Panc1 (cell line): ENCODE measurements at regions not wholly inside any gene's neighbourhood (a gene's known extent, or its start where the extent isn't known, plus 50 kb on each side); places are given as distances from the start of the nearest gene placed in this dataset.

Source experiments
- ATAC-seq: fragments of 200-7000 bp; cut with Tn5 transposase; 2 replicates; pipeline ENCODE4 v1.9.1; 2020; ENCODE audit warnings: mild to moderate bottlenecking, moderate library complexity
- BruUV-seq: library from RNA; stranded (reverse); fragments of 400-500 nt; replicated peaks from 2 replicates; lab custom pipeline; 2021; lab: Mats Ljungman, UMichigan
- CTCF ChIA-PET: fragments of 300-600 bp; sonication (Branson Sonifier 250); formaldehyde crosslinking; loops from one replicate; lab custom pipeline; 2022; ENCODE audit warnings: antibody characterized with exemption; lab: Charles Lee
- POLR2A ChIA-PET: fragments of 300-600 bp; sonication (Branson Sonifier 250); formaldehyde crosslinking; loops from one replicate; lab custom pipeline; 2022; ENCODE audit warnings: antibody characterized with exemption; lab: Charles Lee
- DNase-seq: peaks from one replicate; pipeline ENCODE4 v3.0.0-alpha.2; 2010; ENCODE audit warnings: low read depth, low spot score
- H3K27ac ChIP-seq: 2 replicates; pipeline ENCODE4 v1.5.1; 2011; ENCODE audit warnings: mild to moderate bottlenecking, low read length, inconsistent platforms
- H3K27me3 ChIP-seq: fragments of 200-500 bp; sonication (Bioruptor generic); 2 replicates; pipeline ENCODE4 v1.6.0; 2014; ENCODE audit warnings: low read length, inconsistent platforms; ENCODE audit not compliant: control insufficient read depth, insufficient read depth
- H3K36me3 ChIP-seq: fragments of 200-500 bp; sonication (Bioruptor generic); 2 replicates; pipeline ENCODE4 v1.5.1; 2014; ENCODE audit warnings: inconsistent platforms, mild to moderate bottlenecking, low read length, moderate library complexity; ENCODE audit not compliant: control insufficient read depth, insufficient read depth
- H3K4me1 ChIP-seq: 2 replicates; pipeline ENCODE4 v1.5.1; 2011; ENCODE audit warnings: inconsistent platforms, mild to moderate bottlenecking, low read length, moderate library complexity; ENCODE audit not compliant: control insufficient read depth, insufficient read depth
- H3K4me3 ChIP-seq, 2 experiments: 2 replicates each; pipeline ENCODE4 v1.5.1; 2011 to 2012; ENCODE audit warnings: low read depth in 2 of 2, low read length in 2 of 2, mild to moderate bottlenecking in 2 of 2, inconsistent platforms in 1 of 2, moderate library complexity in 1 of 2
- H3K9me3 ChIP-seq: fragments of 200-500 bp; sonication (Bioruptor generic); 2 replicates; pipeline ENCODE4 v1.5.1; 2014; ENCODE audit warnings: low read depth, mild to moderate bottlenecking, inconsistent platforms, low read length, moderate library complexity; ENCODE audit not compliant: control insufficient read depth, insufficient read depth
- CTCF ChIP-seq: fragments of 450-650 bp; IDR thresholded peaks from 2 replicates; pipeline ENCODE4 v1.5.1; 2017; ENCODE audit warnings: mild to moderate bottlenecking
- POLR2AphosphoS5 ChIP-seq: IDR thresholded peaks from 2 replicates; pipeline ENCODE4 v1.6.1; 2012; ENCODE audit warnings: mild to moderate bottlenecking, low read depth, low read length, moderate library complexity
- REST ChIP-seq, 2 experiments: IDR thresholded peaks; 2 replicates each; pipeline ENCODE4 v1.6.1; 2011 to 2012; ENCODE audit warnings: low read depth in 2 of 2, control low read depth in 1 of 2, low read length in 1 of 2, mild to moderate bottlenecking in 1 of 2, moderate library complexity in 1 of 2; ENCODE audit not compliant: insufficient read depth in 1 of 2
- SIN3A ChIP-seq: IDR thresholded peaks from 2 replicates; pipeline ENCODE4 v1.6.1; 2012; ENCODE audit warnings: low read depth, mild to moderate bottlenecking, low read length, moderate library complexity, borderline replicate concordance; ENCODE audit not compliant: insufficient read depth
- TCF7L2 ChIP-seq: IDR thresholded peaks from 2 replicates; pipeline ENCODE4 v1.6.1; 2011; ENCODE audit warnings: mild to moderate bottlenecking, low read depth, low read length, inconsistent platforms
- in situ Hi-C: cut with HindIII; loops from 2 replicates; pipeline ENCODE4 v1.10.0; 2016; ENCODE audit warnings: low sequenced_read_pairs, low pct_unique_long_range_greater_than_20kb
- intact Hi-C: fragments of 100-400 bp; cut with micrococcal nuclease; formaldehyde crosslinking; loops from one replicate; pipeline ENCODE4 v1.10.0; 2022; ENCODE audit not compliant: unreplicated experiment

DNA sequence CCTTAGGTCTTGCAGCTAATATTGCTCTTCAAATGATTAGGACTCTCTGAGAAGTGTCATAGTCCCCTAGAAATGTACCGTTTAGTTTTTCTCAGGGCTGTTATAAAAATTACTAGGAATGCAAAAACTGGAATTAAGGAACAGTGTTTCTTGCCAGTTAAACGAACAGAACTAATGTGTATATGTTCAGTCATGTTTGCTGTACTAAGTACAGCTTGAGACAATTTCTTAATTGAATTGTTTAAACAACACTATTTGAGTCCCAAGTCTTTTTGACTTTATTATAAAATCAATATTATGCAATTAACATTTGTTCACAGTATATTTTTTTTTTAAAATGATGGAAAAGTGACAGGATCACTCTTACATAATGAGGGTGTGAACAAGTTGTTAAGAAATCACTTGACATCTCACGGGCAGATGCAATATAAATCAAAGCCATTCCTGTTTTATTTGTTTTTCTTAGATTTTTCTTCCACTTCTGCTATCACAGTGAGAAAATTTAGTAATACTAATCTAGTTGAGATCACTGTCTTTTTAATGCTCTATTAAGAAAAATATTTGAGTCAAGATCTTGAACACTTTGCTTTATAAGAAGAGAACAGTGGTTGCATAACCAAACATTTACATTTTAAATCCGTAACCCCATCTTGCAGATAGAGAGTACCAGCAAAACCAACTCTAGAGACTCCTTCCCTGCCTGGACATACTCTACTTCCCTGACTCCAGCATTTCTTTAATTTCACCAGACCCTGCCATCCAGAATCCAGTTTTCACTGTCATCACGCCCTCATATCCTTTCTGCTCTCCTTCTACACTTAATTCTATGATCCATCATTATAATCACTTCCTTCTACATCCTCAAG lies 140.7 kb upstream of the KITLG start:
- ATAC-seq = no peak

GRCh38 chr12:88720231-88720630 lies 140.0 kb upstream of the KITLG start:
- no peak for ATAC-seq
- no peak overlapping the region for H3K27ac ChIP-seq
- no peak overlapping the region for H3K4me3 ChIP-seq
- in situ Hi-C loops = no loop called here
- BruUV-seq = no TSS peak
- ChIA-PET CTCF (no interaction called here), POLR2A (no interaction called here)
- no peak for DNase-seq
- intact Hi-C loops = no loop called here
- H3K36me3 ChIP-seq = no peaks in the 10 kb centered on the region
- H3K27me3 ChIP-seq = no peaks in the 10 kb centered on the region
- H3K4me1 ChIP-seq = no peaks in the 10 kb centered on the region
- no peaks in the 10 kb centered on the region for H3K9me3 ChIP-seq
- TF ChIP-seq TCF7L2 (no peak), CTCF (no peak), SIN3A (no peak), POLR2AphosphoS5 (no peak), REST (IDR thresholded peaks at IDR 0.05; ENCODE audit: insufficient read depth in 1 of 2, low read depth in 2 of 2, low read length in 1 of 2) (no peak)

More for the DNA sequence above, 140.7 kb upstream of the KITLG start:
- POLR2A ChIA-PET = no interaction called here
- DNase-seq = no peak
- TF ChIP-seq SIN3A = no peak
- TF ChIP-seq CTCF = no peak
- TF ChIP-seq TCF7L2 = no peak
- TF ChIP-seq REST (IDR thresholded peaks at IDR 0.05; ENCODE audit: insufficient read depth in 1 of 2, low read depth in 2 of 2, low read length in 1 of 2) = no peak
- TF ChIP-seq POLR2AphosphoS5 = no peak
- H3K4me1 ChIP-seq = no peaks in the 10 kb centered on the region
- BruUV-seq = no TSS peak
- H3K9me3 ChIP-seq = no peaks in the 10 kb centered on the region
- in situ Hi-C loops (no loop called here), intact Hi-C loops (no loop called here)
- H3K27me3 ChIP-seq = no peaks in the 10 kb centered on the region
- no peaks in the 10 kb centered on the region for H3K36me3 ChIP-seq
- no peak overlapping the region for H3K27ac ChIP-seq
- no peak overlapping the region for H3K4me3 ChIP-seq
- CTCF ChIA-PET = no interaction called here
